ENCODE measurements at regions not wholly inside any gene's neighbourhood (a gene's known extent, or its start where the extent isn't known, plus 50 kb on each side); places are given as distances from the start of the nearest gene placed in this dataset.

- H2AFZ ChIP-seq (ENCODE audit: low read length) = no peak overlapping the region
- H2BK15ac ChIP-seq (ENCODE audit: low read length) = no peak overlapping the region
- H2BK120ac ChIP-seq (replicated peaks; ENCODE audit: low read depth, low read length) = no peak overlapping the region
- no peak overlapping the region for H4K91ac ChIP-seq (replicated peaks; ENCODE audit: insufficient read length, low read length)
- no peaks in the 10 kb centered on the region for H4K20me1 ChIP-seq (replicated peaks in 1 of 2; ENCODE audit: control insufficient read depth in 1 of 2, insufficient read depth in 2 of 2, low read length in 2 of 2)
- no peak overlapping the region for H2BK5ac ChIP-seq (ENCODE audit: low read depth, low read length)
- H3K4me3 ChIP-seq (ENCODE audit: extremely low read depth in 1 of 4, insufficient read depth in 2 of 4, low read depth in 3 of 4, low read length in 4 of 4) = no peak overlapping the region
- TF ChIP-seq BRCA1 (IDR thresholded peaks at IDR 0.05; ENCODE audit: low read depth, low read length) = no peak
- TF ChIP-seq SP2 (IDR thresholded peaks at IDR 0.05; ENCODE audit: low read length) = no peak
- TF ChIP-seq SUZ12 (IDR thresholded peaks at IDR 0.05; ENCODE audit: low read length) = no peak
- TF ChIP-seq POLR2A (IDR thresholded peaks at IDR 0.05; ENCODE audit: control extremely low read depth in 1 of 2, low read depth in 2 of 2, low read length in 2 of 2) = no peak
- no peak for TF ChIP-seq SP4 (IDR thresholded peaks at IDR 0.05; ENCODE audit: low read length)
- TF ChIP-seq TAF7 (optimal IDR thresholded peaks at IDR 0.05; ENCODE audit: borderline replicate concordance, low read depth, low read length) = no peak
- no peak for TF ChIP-seq CBX5 (IDR thresholded peaks at IDR 0.05; ENCODE audit: low read depth, low read length)
- TF ChIP-seq GABPA (IDR thresholded peaks at IDR 0.05; ENCODE audit: borderline replicate concordance, insufficient read depth, low read length) = no peak
- TF ChIP-seq POU5F1 (IDR thresholded peaks at IDR 0.05; ENCODE audit: low read depth, low read length) = no peak
- no peak for TF ChIP-seq HDAC6 (IDR thresholded peaks at IDR 0.05; ENCODE audit: low read depth, low read length)
- TF ChIP-seq BACH1 (IDR thresholded peaks at IDR 0.05; ENCODE audit: low read length) = no peak
- TF ChIP-seq E2F6 (IDR thresholded peaks at IDR 0.05) = no peak
- TF ChIP-seq MAFK (IDR thresholded peaks at IDR 0.05; ENCODE audit: low read depth, low read length) = no peak
- TF ChIP-seq POLR2AphosphoS5 (IDR thresholded peaks at IDR 0.05; ENCODE audit: low read depth, low read length) = no peak
- no peak for TF ChIP-seq EZH2 (IDR thresholded peaks at IDR 0.05; ENCODE audit: low read depth, low read length, severe bottlenecking)
- TF ChIP-seq CBX8 (IDR thresholded peaks at IDR 0.05; ENCODE audit: borderline replicate concordance, low read depth, low read length) = no peak
- TF ChIP-seq JUND (IDR thresholded peaks at IDR 0.05; ENCODE audit: low read length) = no peak
- H3K23me2 ChIP-seq (ENCODE audit: low read depth, low read length) = no peaks in the 10 kb centered on the region
- FAIRE-seq = no peak
- H3K56ac ChIP-seq (replicated peaks; ENCODE audit: insufficient read length, low read depth, low read length) = no peak overlapping the region
- no peak overlapping the region for H3K4me2 ChIP-seq (ENCODE audit: insufficient read depth in 1 of 2, low read depth in 2 of 2, low read length in 2 of 2)
- H3K79me2 ChIP-seq (ENCODE audit: control insufficient read depth in 1 of 2, insufficient read depth in 2 of 2, low read length in 2 of 2) = no peaks in the 10 kb centered on the region
- H3K79me1 ChIP-seq (ENCODE audit: low read depth, low read length) = no peaks in the 10 kb centered on the region
- no peaks in the 10 kb centered on the region for H3K4me1 ChIP-seq (replicated peaks in 1 of 4; ENCODE audit: control insufficient read depth in 3 of 4, insufficient read depth in 4 of 4, low read length in 3 of 4)
- no peak for DNase-seq (ENCODE audit: low read depth in 1 of 2, low spot score in 2 of 2)
- no peak overlapping the region for H3K9ac ChIP-seq (replicated peaks in 1 of 4; ENCODE audit: extremely low read depth in 1 of 4, low read depth in 3 of 4, low read length in 3 of 4)
- no peak overlapping the region for H2AK5ac ChIP-seq (ENCODE audit: low read depth, low read length)
- H3K18ac ChIP-seq (ENCODE audit: extremely low read depth, low read length) = no peak overlapping the region
- H3K36me3 ChIP-seq (ENCODE audit: control insufficient read depth in 2 of 4, insufficient read depth in 4 of 4, low read length in 3 of 4) = no peaks in the 10 kb centered on the region
- no peak overlapping the region for H2BK12ac ChIP-seq (ENCODE audit: low read depth, low read length)
- H3K23ac ChIP-seq (ENCODE audit: insufficient read length) = no peak overlapping the region
- H4K5ac ChIP-seq (ENCODE audit: insufficient read length, low read depth, low read length) = no peak overlapping the region
- no peak overlapping the region for H2BK20ac ChIP-seq (ENCODE audit: low read length)
- H3K9me3 ChIP-seq (ENCODE audit: insufficient read depth in 2 of 2, low read depth in 1 of 2, low read length in 1 of 2) = no peaks in the 10 kb centered on the region
- CTCF ChIA-PET (ENCODE audit: partially characterized antibody) = no interaction called here
- no peak overlapping the region for H3K14ac ChIP-seq (ENCODE audit: insufficient read length)
- WGBS, 2 experiments (ENCODE audit: extremely low coverage in 1 of 2, insufficient coverage in 1 of 2, insufficient read length in 1 of 2, insufficient replicate concordance in 2 of 2, low coverage in 1 of 2, low lambda C conversion rate in 2 of 2, missing lambda C conversion rate in 1 of 2) = 92% methylated on average over 2 of the region's 2 CpGs; no CpG with 5 or more reads in 1 of the 2 experiments
- H3K4ac ChIP-seq (replicated peaks; ENCODE audit: insufficient read length, low read depth, low read length) = no peak overlapping the region
- H3K27me3 ChIP-seq (replicated peaks in 1 of 4; ENCODE audit: control insufficient read depth in 3 of 4, extremely low read depth in 1 of 4, insufficient read depth in 3 of 4, low read length in 3 of 4) = no peaks in the 10 kb centered on the region
- POLR2A ChIA-PET (ENCODE audit: partially characterized antibody) = no interaction called here
- no peak overlapping the region for H4K8ac ChIP-seq (ENCODE audit: extremely low read depth, insufficient read depth, low read length)
- no peak overlapping the region for H3K27ac ChIP-seq (ENCODE audit: low read depth, low read length)
Observed at GRCh38 chr9:102650896-102651295, 344.2 kb upstream of the CYLC2 start.

All from H1 (cell line).